A549 (cell line): ENCODE measurements at regions not wholly inside any gene's neighbourhood (a gene's known extent, or its start where the extent isn't known, plus 50 kb on each side); places are given as distances from the start of the nearest gene placed in this dataset.

Experiments used
- CEBPB ChIP-seq, 2 experiments: fragments of >200 bp in 1 of 2; sonication (Bioruptor Twin) in 1 of 2; formaldehyde crosslinking in 1 of 2; IDR thresholded peaks; 2 replicates each; pipeline ENCODE4 v1.6.1; 2012 to 2016
- CTCF ChIP-seq: fragments of >200 bp; sonication (Bioruptor Twin); formaldehyde crosslinking; IDR thresholded peaks from 3 replicates; pipeline ENCODE4 v1.5.1; 2016
- EP300 ChIP-seq, 2 experiments: fragments of >200 bp; sonication (Bioruptor Twin); formaldehyde crosslinking; IDR thresholded peaks; 2 replicates in 1 of 2; 3 replicates in 1 of 2; pipeline ENCODE4 v1.6.1; 2016 to 2017
- MAX ChIP-seq: IDR thresholded peaks from 2 replicates; pipeline ENCODE4 v1.6.1; 2012
- NPAS2 ChIP-seq: fragments of 250-450 bp; sonication (Bioruptor Pico); IDR thresholded peaks from 2 replicates; pipeline ENCODE4 v1.8.0; 2022; ENCODE audit warnings: mild to moderate bottlenecking, moderate library complexity, borderline replicate concordance
- POLR2A ChIP-seq: IDR thresholded peaks from 2 replicates; pipeline ENCODE4 v1.6.1; 2012; ENCODE audit warnings: mild to moderate bottlenecking, low read length

DNA sequence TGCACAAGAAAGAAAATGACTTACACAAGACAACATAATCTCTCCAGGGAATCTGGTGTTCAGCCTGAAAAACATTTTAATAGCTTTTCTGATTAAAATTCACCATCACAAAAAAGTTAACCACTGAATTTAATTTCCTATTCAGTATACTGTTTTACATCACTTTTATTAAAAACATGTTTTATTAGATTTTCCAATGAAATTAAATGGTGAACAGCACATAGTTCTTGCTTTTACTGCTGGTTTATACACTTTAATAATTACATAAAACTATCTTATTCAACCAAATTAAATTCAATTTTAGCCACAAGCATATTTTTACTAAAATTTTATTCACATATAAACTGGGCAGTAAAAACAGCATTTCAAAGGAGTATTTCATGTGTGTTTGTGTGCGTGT, 138.3 kb downstream of the NOL4 start:
- no peak for TF ChIP-seq MAX
- no peak for TF ChIP-seq CTCF
- TF ChIP-seq NPAS2 = no peak
- TF ChIP-seq EP300 (IDR thresholded peaks at IDR 0.05) = no peak
- TF ChIP-seq POLR2A = no peak
- TF ChIP-seq CEBPB (IDR thresholded peaks at IDR 0.05) = no peak
